ENCODE measurements at regions not wholly inside any gene's neighbourhood (a gene's known extent, or its start where the extent isn't known, plus 50 kb on each side); places are given as distances from the start of the nearest gene placed in this dataset.

DNA sequence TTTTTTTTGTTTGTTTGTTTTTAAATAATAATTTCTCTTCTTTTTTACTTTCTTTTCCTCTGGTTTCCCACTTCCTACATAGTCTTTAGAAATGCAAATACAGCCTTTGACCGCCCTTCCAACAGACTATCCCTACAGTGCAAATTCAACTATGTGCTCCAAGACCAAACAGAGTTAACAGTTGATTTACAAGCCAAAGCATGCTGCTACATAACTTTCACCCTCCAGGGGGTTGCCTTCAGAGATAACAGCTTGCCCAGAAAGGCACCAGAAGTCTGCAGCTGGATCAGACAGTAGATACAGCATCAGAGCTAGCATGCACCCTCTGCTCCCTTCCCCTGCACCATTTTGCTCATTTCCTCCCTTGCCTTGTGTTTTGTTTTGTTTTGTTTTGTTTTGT is 539.0 kb downstream of the ZWINT start:
- TF ChIP-seq, protein P1, sequence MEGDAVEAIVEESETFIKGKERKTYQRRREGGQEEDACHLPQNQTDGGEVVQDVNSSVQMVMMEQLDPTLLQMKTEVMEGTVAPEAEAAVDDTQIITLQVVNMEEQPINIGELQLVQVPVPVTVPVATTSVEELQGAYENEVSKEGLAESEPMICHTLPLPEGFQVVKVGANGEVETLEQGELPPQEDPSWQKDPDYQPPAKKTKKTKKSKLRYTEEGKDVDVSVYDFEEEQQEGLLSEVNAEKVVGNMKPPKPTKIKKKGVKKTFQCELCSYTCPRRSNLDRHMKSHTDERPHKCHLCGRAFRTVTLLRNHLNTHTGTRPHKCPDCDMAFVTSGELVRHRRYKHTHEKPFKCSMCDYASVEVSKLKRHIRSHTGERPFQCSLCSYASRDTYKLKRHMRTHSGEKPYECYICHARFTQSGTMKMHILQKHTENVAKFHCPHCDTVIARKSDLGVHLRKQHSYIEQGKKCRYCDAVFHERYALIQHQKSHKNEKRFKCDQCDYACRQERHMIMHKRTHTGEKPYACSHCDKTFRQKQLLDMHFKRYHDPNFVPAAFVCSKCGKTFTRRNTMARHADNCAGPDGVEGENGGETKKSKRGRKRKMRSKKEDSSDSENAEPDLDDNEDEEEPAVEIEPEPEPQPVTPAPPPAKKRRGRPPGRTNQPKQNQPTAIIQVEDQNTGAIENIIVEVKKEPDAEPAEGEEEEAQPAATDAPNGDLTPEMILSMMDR (IDR thresholded peaks at IDR 0.05): no peak
- TF ChIP-seq POLR2AphosphoS5 (IDR thresholded peaks at IDR 0.05): no peak
